NT2/D1 (cell line): ENCODE measurements at regions not wholly inside any gene's neighbourhood (a gene's known extent, or its start where the extent isn't known, plus 50 kb on each side); places are given as distances from the start of the nearest gene placed in this dataset.

ENCODE experiments used
- DNase-seq: peaks from one replicate; pipeline ENCODE4 v3.0.0-alpha.2; 2011; ENCODE audit warnings: low read depth, low spot score
- H3K27me3 ChIP-seq: 2 replicates; pipeline ENCODE4 v1.6.0; 2011; ENCODE audit warnings: mild to moderate bottlenecking; ENCODE audit not compliant: insufficient read length, insufficient read depth
- H3K36me3 ChIP-seq: 2 replicates; pipeline ENCODE4 v1.6.1; 2011; ENCODE audit warnings: mild to moderate bottlenecking, low read length, mixed read lengths; ENCODE audit not compliant: insufficient read depth, insufficient read length
- H3K4me1 ChIP-seq: 2 replicates; pipeline ENCODE4 v1.5.1; 2011; ENCODE audit not compliant: insufficient read depth, insufficient read length
- H3K4me3 ChIP-seq: 2 replicates; pipeline ENCODE4 v1.5.1; 2011; ENCODE audit warnings: low read depth; ENCODE audit not compliant: insufficient read length
- H3K9ac ChIP-seq: 2 replicates; pipeline ENCODE4 v1.6.0; 2011; ENCODE audit warnings: low read depth; ENCODE audit not compliant: insufficient read length
- H3K9me3 ChIP-seq: 2 replicates; pipeline ENCODE4 v1.5.1; 2011; ENCODE audit warnings: mild to moderate bottlenecking, low read length; ENCODE audit not compliant: insufficient read depth
- SUZ12 ChIP-seq: IDR thresholded peaks from 2 replicates; pipeline ENCODE4 v1.6.1; 2011; ENCODE audit not compliant: insufficient read length, insufficient read depth; ENCODE audit errors: extremely low read depth
- YY1 ChIP-seq: IDR thresholded peaks from 2 replicates; pipeline ENCODE4 v1.6.1; 2011; ENCODE audit not compliant: insufficient read length, insufficient read depth
- ZNF274 ChIP-seq: IDR thresholded peaks from 2 replicates; pipeline ENCODE4 v1.6.1; 2011; ENCODE audit warnings: mild to moderate bottlenecking, low read depth, low read length

- Histone ChIP-seq H3K27me3 (no peaks in the 10 kb centered on the region), H3K4me3 (no peak overlapping the region), H3K36me3 (no peaks in the 10 kb centered on the region), H3K4me1 (no peaks in the 10 kb centered on the region), H3K9me3 (0 out of 2 replicates have a peak, but pooled peaks cover 4% of the 10 kb centered on the region), H3K9ac (no peak overlapping the region)
- no peak for DNase-seq
- TF ChIP-seq SUZ12, result no peak
- no peak for TF ChIP-seq YY1
- no peak for TF ChIP-seq ZNF274
Observed at GRCh38 chr20:11261533-11262000, 587.8 kb upstream of the JAG1 start.

GRCh38 chr20:11266571-11266970 is 592.8 kb upstream of the JAG1 start:
- Histone ChIP-seq H3K36me3 (no peaks in the 10 kb centered on the region), H3K4me3 (no peak overlapping the region), H3K9ac (no peak overlapping the region), H3K9me3 (no peaks in the 10 kb centered on the region), H3K4me1 (peaks cover 12% of the 10 kb centered on the region), H3K27me3 (no peaks in the 10 kb centered on the region)
- no peak for TF ChIP-seq SUZ12
- DNase-seq, result no peak

GRCh38 chr20:11267131-11267761 is 593.4 kb upstream of the JAG1 start:
- peak overlapping the region; percentile 9 for H3K9ac ChIP-seq
- DNase-seq, result peak; percentile 81
- no peak overlapping the region for H3K4me3 ChIP-seq
- no peaks in the 10 kb centered on the region for H3K36me3 ChIP-seq
- TF ChIP-seq ZNF274 (no peak), YY1 (no peak), SUZ12 (no peak)
- peaks cover 14% of the 10 kb centered on the region for H3K4me1 ChIP-seq
- no peaks in the 10 kb centered on the region for H3K27me3 ChIP-seq
- H3K9me3 ChIP-seq, result no peaks in the 10 kb centered on the region

GRCh38 chr20:11267762-11268335 is 594.0 kb upstream of the JAG1 start:
- DNase-seq, result no peak
- H3K27me3 ChIP-seq, result no peaks in the 10 kb centered on the region
- no peak overlapping the region for H3K4me3 ChIP-seq
- no peaks in the 10 kb centered on the region for H3K9me3 ChIP-seq
- no peak overlapping the region for H3K9ac ChIP-seq
- no peaks in the 10 kb centered on the region for H3K36me3 ChIP-seq
- TF ChIP-seq SUZ12 (no peak), YY1 (no peak), ZNF274 (no peak)
- peaks cover 14% of the 10 kb centered on the region for H3K4me1 ChIP-seq

- no peaks in the 10 kb centered on the region for H3K36me3 ChIP-seq
- no peak for DNase-seq
- H3K4me1 ChIP-seq, result peaks cover 14% of the 10 kb centered on the region
- H3K27me3 ChIP-seq, result no peaks in the 10 kb centered on the region
- no peaks in the 10 kb centered on the region for H3K9me3 ChIP-seq
- no peak overlapping the region for H3K9ac ChIP-seq
- H3K4me3 ChIP-seq, result no peak overlapping the region
- TF ChIP-seq YY1 (no peak), ZNF274 (no peak), SUZ12 (no peak)
Observed at GRCh38 chr20:11270566-11270965, 596.8 kb upstream of the JAG1 start.

GRCh38 chr20:11271319-11271718 is 597.5 kb upstream of the JAG1 start:
- Histone ChIP-seq H3K9me3 (no peaks in the 10 kb centered on the region), H3K36me3 (no peaks in the 10 kb centered on the region), H3K27me3 (no peaks in the 10 kb centered on the region), H3K4me3 (no peak overlapping the region), H3K4me1 (peaks cover 14% of the 10 kb centered on the region), H3K9ac (no peak overlapping the region)
- DNase-seq, result no peak
- no peak for TF ChIP-seq SUZ12
- TF ChIP-seq ZNF274, result no peak
- TF ChIP-seq YY1, result no peak

GRCh38 chr20:11271920-11272594 is 598.3 kb upstream of the JAG1 start:
- DNase-seq, result no peak
- Histone ChIP-seq H3K9me3 (no peaks in the 10 kb centered on the region), H3K36me3 (no peaks in the 10 kb centered on the region), H3K27me3 (no peaks in the 10 kb centered on the region), H3K4me3 (no peak overlapping the region), H3K9ac (no peak overlapping the region), H3K4me1 (peaks cover 14% of the 10 kb centered on the region)
- TF ChIP-seq SUZ12 (no peak), ZNF274 (no peak), YY1 (no peak)
